ENCODE measurements at regions not wholly inside any gene's neighbourhood (a gene's known extent, or its start where the extent isn't known, plus 50 kb on each side); places are given as distances from the start of the nearest gene placed in this dataset.

DNA sequence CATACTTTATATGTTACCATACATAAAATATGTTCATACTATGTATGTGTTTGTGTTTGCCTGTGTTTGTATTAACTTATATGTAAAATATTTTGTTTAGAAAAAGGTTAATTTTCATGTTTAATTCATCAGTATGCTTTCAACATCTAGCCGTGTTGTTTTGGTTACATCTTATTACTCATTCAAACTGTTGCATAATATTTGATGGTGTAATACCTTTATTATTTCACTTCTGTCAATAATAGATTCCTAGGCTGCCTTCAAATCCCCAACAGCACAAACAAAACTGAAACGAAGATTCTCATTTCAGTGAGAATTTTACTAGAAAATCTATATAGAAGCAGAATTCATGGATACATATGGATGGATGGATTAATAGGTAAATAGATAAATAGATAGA is 462.3 kb upstream of the ADGRL3 start:
- H3K36me3 Mint-ChIP-seq: no peaks in the 10 kb centered on the region
- DNase-seq (ENCODE audit: extremely low spot score, unreplicated experiment): no peak
- no peaks in the 10 kb centered on the region for H3K27me3 Mint-ChIP-seq
- H3K4me3 Mint-ChIP-seq: no peak overlapping the region
- TF ChIP-seq CTCF (conservative IDR thresholded peaks at IDR 0.05): no peak
- peaks cover 8% of the 10 kb centered on the region for H3K9me3 Mint-ChIP-seq
- H3K27ac Mint-ChIP-seq: no peak overlapping the region
- no peaks in the 10 kb centered on the region for H3K4me1 Mint-ChIP-seq (ENCODE audit: unreplicated experiment)

GRCh38 chr4:60743654-60744053 is 456.5 kb upstream of the ADGRL3 start:
- H3K27ac Mint-ChIP-seq: peak overlapping the region; percentile 70
- no peaks in the 10 kb centered on the region for H3K27me3 Mint-ChIP-seq
- no peak for DNase-seq (ENCODE audit: extremely low spot score, unreplicated experiment)
- no peaks in the 10 kb centered on the region for H3K36me3 Mint-ChIP-seq
- no peaks in the 10 kb centered on the region for H3K9me3 Mint-ChIP-seq
- TF ChIP-seq CTCF (conservative IDR thresholded peaks at IDR 0.05): no peak
- no peak overlapping the region for H3K4me3 Mint-ChIP-seq
- H3K4me1 Mint-ChIP-seq (ENCODE audit: unreplicated experiment): no peaks in the 10 kb centered on the region

DNA sequence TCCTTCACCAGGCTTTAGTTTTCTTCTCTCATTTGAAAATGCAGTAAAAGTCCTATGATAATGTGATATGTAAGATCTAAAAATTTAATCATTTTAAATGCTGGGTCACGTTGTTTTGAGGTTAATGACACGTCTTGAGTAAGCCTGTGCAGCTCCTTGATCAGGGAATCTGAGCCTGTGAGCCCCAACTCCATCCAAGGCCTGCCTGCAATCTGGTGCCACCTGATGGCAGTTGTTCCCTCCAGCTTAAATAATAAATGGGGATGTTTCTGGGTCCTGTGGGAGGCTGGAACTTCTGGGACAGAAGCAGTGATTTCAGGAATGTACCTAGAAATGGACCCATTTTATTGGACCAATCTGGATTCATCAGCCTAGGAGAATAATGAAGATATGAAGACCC is 455.4 kb upstream of the ADGRL3 start:
- Mint-ChIP-seq H3K27ac (no peak overlapping the region), H3K36me3 (no peaks in the 10 kb centered on the region), H3K9me3 (no peaks in the 10 kb centered on the region), H3K27me3 (no peaks in the 10 kb centered on the region), H3K4me3 (no peak overlapping the region), H3K4me1 (ENCODE audit: unreplicated experiment) (no peaks in the 10 kb centered on the region)
- no peak for DNase-seq (ENCODE audit: extremely low spot score, unreplicated experiment)
- TF ChIP-seq CTCF (conservative IDR thresholded peaks at IDR 0.05): no peak

GRCh38 chr4:60745800-60746571 is 454.1 kb upstream of the ADGRL3 start:
- H3K36me3 Mint-ChIP-seq: no peaks in the 10 kb centered on the region
- no peak overlapping the region for H3K4me3 Mint-ChIP-seq
- H3K27me3 Mint-ChIP-seq: no peaks in the 10 kb centered on the region
- no peaks in the 10 kb centered on the region for H3K4me1 Mint-ChIP-seq (ENCODE audit: unreplicated experiment)
- H3K27ac Mint-ChIP-seq: no peak overlapping the region
- no peak for DNase-seq (ENCODE audit: extremely low spot score, unreplicated experiment)
- H3K9me3 Mint-ChIP-seq: no peaks in the 10 kb centered on the region
- TF ChIP-seq CTCF (conservative IDR thresholded peaks at IDR 0.05): no peak

GRCh38 chr4:60750962-60751361 is 449.2 kb upstream of the ADGRL3 start:
- no peaks in the 10 kb centered on the region for H3K9me3 Mint-ChIP-seq
- H3K27me3 Mint-ChIP-seq: no peaks in the 10 kb centered on the region
- H3K36me3 Mint-ChIP-seq: no peaks in the 10 kb centered on the region
- DNase-seq (ENCODE audit: extremely low spot score, unreplicated experiment): no peak
- no peak overlapping the region for H3K4me3 Mint-ChIP-seq
- H3K27ac Mint-ChIP-seq: no peak overlapping the region
- H3K4me1 Mint-ChIP-seq (ENCODE audit: unreplicated experiment): no peaks in the 10 kb centered on the region
- TF ChIP-seq CTCF (conservative IDR thresholded peaks at IDR 0.05): no peak

Data from type B pancreatic cell (in vitro differentiated cells).